ENCODE measurements at regions not wholly inside any gene's neighbourhood (a gene's known extent, or its start where the extent isn't known, plus 50 kb on each side); places are given as distances from the start of the nearest gene placed in this dataset.

DNA sequence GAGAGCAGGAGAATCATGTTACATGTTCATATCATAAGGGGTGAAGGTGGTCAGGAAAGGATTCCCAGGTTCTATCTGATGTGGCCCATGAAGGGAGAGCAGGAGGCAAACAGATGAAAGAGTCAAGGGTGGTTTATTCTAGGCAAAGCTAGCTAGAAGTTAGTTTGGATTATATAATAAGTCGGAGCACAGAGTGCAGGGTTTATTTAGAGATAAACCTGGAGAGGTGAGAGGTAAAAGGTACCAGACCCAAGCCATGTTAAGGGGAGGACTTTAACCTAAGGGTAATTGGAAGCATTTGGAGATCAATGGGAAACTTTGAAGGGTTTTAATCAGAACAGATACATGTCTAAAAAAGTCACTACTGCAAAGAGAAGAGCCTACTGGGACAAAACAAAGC lies 69.2 kb upstream of the LRATD1 start:
- TF ChIP-seq SP1 (IDR thresholded peaks at IDR 0.05) (no peak), BHLHE40 (IDR thresholded peaks at IDR 0.05; ENCODE audit: borderline replicate concordance) (no peak), CTBP1 (IDR thresholded peaks at IDR 0.05; ENCODE audit: borderline replicate concordance) (no peak), HDGF (IDR thresholded peaks at IDR 0.05; ENCODE audit: borderline replicate concordance) (no peak), FOXM1 (IDR thresholded peaks at IDR 0.05; ENCODE audit: borderline replicate concordance) (no peak), SUZ12 (IDR thresholded peaks at IDR 0.05) (no peak), LEF1 (IDR thresholded peaks at IDR 0.05; ENCODE audit: borderline replicate concordance) (no peak), TARDBP (IDR thresholded peaks at IDR 0.05) (no peak), FOXA1 (IDR thresholded peaks at IDR 0.05) (no peak), FOXK2 (IDR thresholded peaks at IDR 0.05) (no peak), ARNT (IDR thresholded peaks at IDR 0.05) (no peak), PKNOX1 (IDR thresholded peaks at IDR 0.05) (no peak), ZNF384 (IDR thresholded peaks at IDR 0.05) (no peak)

Measured in HEK293T (cell line).